ENCODE measurements at regions not wholly inside any gene's neighbourhood (a gene's known extent, or its start where the extent isn't known, plus 50 kb on each side); places are given as distances from the start of the nearest gene placed in this dataset.

DNA sequence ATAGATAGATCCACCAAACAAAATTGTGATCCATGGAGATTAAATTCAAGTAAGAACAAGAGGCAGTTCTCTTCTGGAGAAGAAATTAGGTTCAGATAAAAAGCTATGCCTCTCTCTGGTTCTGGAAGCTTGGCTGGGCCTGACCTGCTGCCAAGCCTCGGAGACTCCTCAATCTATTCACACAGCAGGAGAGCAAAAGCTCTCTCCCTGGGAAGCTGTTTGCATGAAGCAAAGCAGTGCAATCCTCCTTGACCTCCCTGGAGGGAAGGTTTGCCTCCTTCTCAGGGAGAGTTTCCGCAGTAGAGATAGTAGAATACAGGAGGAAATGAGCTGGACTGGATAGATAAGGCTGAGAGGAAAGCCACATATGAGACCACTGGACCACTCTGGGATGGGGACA is 78.1 kb upstream of the GNAO1 start:
- H3K9me3 ChIP-seq = no peaks in the 10 kb centered on the region
- no peak for DNase-seq
- no peak overlapping the region for H3K9ac ChIP-seq (ENCODE audit: low read depth in 2 of 2, low read length in 2 of 2)
- no peaks in the 10 kb centered on the region for H3K27me3 ChIP-seq
- intact Hi-C loops (cut with DNase I) = no loop called here
- H3K36me3 ChIP-seq = no peaks in the 10 kb centered on the region
- H3K4me1 ChIP-seq = no peaks in the 10 kb centered on the region
- H3K27ac ChIP-seq = no peak overlapping the region
- H3K4me3 ChIP-seq = no peak overlapping the region
- TF ChIP-seq, protein P1, sequence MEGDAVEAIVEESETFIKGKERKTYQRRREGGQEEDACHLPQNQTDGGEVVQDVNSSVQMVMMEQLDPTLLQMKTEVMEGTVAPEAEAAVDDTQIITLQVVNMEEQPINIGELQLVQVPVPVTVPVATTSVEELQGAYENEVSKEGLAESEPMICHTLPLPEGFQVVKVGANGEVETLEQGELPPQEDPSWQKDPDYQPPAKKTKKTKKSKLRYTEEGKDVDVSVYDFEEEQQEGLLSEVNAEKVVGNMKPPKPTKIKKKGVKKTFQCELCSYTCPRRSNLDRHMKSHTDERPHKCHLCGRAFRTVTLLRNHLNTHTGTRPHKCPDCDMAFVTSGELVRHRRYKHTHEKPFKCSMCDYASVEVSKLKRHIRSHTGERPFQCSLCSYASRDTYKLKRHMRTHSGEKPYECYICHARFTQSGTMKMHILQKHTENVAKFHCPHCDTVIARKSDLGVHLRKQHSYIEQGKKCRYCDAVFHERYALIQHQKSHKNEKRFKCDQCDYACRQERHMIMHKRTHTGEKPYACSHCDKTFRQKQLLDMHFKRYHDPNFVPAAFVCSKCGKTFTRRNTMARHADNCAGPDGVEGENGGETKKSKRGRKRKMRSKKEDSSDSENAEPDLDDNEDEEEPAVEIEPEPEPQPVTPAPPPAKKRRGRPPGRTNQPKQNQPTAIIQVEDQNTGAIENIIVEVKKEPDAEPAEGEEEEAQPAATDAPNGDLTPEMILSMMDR (IDR thresholded peaks at IDR 0.05) = no peak

DNA sequence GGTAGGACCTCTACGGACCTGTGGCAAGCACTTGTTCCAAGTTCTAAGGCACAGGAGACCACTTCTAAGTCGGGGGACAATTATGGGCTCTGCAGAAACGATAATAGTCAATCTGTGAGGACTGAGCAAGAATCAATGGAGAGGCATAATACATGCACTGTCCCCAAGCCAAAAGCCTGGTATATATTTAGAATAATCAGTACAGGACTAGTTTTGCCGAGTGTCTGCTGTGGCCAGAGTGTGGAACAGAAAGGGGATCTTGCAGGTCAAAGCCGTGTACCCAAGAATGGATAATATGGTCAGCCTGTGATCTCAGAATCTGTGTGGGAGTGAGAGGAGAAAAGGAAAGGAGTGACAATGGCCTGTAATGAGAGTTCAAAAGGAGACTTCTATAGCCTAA is 80.2 kb upstream of the GNAO1 start:
- H3K9me3 ChIP-seq = no peaks in the 10 kb centered on the region
- no peak overlapping the region for H3K4me3 ChIP-seq
- DNase-seq = no peak
- no peak overlapping the region for H3K9ac ChIP-seq (ENCODE audit: low read depth in 2 of 2, low read length in 2 of 2)
- H3K4me1 ChIP-seq = no peaks in the 10 kb centered on the region
- intact Hi-C loops (cut with DNase I) = no loop called here
- TF ChIP-seq, protein P1 (IDR thresholded peaks at IDR 0.05) = no peak
- no peaks in the 10 kb centered on the region for H3K27me3 ChIP-seq
- H3K27ac ChIP-seq = no peak overlapping the region
- no peaks in the 10 kb centered on the region for H3K36me3 ChIP-seq

DNA sequence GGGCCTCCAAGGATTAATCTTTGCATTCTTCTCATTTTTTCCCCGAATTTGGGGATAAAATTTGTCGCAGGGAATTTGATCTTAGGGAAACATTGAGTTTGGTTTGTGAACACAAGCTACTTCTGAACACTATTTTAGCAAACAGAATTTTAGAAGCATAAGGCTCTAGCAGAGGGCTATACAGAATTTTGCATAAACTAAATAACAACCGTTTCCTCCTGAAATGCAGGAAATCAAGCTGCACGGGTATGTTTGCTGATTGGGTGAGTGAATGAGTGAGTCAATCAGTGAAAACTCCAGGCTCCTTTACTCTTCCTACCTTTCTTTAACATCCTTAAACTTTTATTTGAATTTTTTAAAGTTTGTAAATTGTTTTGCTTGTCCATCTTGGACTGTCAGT is 81.3 kb upstream of the GNAO1 start:
- Histone ChIP-seq H3K9ac (ENCODE audit: low read depth in 2 of 2, low read length in 2 of 2) (no peak overlapping the region), H3K9me3 (no peaks in the 10 kb centered on the region), H3K27ac (no peak overlapping the region), H3K4me1 (no peaks in the 10 kb centered on the region), H3K4me3 (no peak overlapping the region), H3K36me3 (no peaks in the 10 kb centered on the region), H3K27me3 (no peaks in the 10 kb centered on the region)
- TF ChIP-seq, protein P1 (IDR thresholded peaks at IDR 0.05) = no peak
- DNase-seq = no peak
- intact Hi-C loops (cut with DNase I) = no loop called here

- DNase-seq = no peak
- intact Hi-C loops (cut with DNase I) = no loop called here
- no peaks in the 10 kb centered on the region for H3K4me1 ChIP-seq
- H3K9ac ChIP-seq (ENCODE audit: low read depth in 2 of 2, low read length in 2 of 2) = no peak overlapping the region
- H3K36me3 ChIP-seq = no peaks in the 10 kb centered on the region
- H3K9me3 ChIP-seq = no peaks in the 10 kb centered on the region
- H3K27me3 ChIP-seq = no peaks in the 10 kb centered on the region
- no peak overlapping the region for H3K27ac ChIP-seq
- TF ChIP-seq, protein P1 (IDR thresholded peaks at IDR 0.05) = no peak
- no peak overlapping the region for H3K4me3 ChIP-seq
Observed at GRCh38 chr16:56109205-56109604, 82.1 kb upstream of the GNAO1 start.

DNA sequence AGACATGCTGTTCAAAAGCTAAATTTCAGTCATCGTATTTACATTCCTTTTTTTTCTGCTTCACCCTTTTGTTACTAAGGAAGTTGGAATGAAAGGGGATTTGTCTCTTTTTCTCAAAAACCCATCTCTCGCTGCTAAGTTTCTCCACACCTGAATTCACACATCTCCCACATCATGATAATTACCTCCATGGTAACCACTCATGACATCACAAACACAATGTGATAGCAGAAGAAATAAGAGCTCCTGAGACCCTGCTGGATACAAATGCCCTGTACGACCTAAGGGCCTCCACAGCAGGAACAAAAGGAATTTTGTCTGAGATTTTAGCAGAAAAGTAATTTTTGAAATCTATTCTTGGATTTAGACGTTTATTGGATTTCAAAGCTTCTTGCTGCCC is 82.6 kb upstream of the GNAO1 start:
- intact Hi-C loops (cut with DNase I) = no loop called here
- Histone ChIP-seq H3K27me3 (no peaks in the 10 kb centered on the region), H3K4me3 (no peak overlapping the region), H3K4me1 (no peaks in the 10 kb centered on the region), H3K9ac (ENCODE audit: low read depth in 2 of 2, low read length in 2 of 2) (no peak overlapping the region), H3K9me3 (no peaks in the 10 kb centered on the region), H3K27ac (no peak overlapping the region), H3K36me3 (no peaks in the 10 kb centered on the region)
- TF ChIP-seq, protein P1 (IDR thresholded peaks at IDR 0.05) = no peak
- no peak for DNase-seq

DNA sequence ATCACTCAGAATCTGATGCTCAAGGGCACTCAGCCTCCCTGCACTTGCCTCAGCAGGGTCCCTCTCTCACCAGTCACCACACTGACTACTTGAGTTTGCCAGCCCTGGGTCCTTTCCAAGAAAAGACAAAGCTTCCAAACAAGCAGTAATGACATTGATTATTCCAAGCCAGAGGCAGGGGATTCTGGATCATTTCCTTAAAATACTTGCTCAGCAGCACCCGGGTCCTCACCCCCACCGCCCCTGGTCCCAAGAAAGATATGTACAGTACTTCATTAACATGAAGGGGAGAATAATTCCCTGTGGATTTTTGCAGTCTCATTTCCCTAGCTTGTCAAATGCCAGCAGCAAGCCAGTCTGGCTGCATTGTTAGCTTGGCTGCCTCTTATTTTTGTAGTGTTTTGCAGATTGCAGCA is 83.2 kb upstream of the GNAO1 start:
- Histone ChIP-seq H3K4me3 (no peak overlapping the region), H3K27ac (no peak overlapping the region), H3K9ac (ENCODE audit: low read depth in 2 of 2, low read length in 2 of 2) (no peak overlapping the region), H3K27me3 (no peaks in the 10 kb centered on the region), H3K36me3 (no peaks in the 10 kb centered on the region), H3K9me3 (no peaks in the 10 kb centered on the region), H3K4me1 (no peaks in the 10 kb centered on the region)
- DNase-seq = no peak
- intact Hi-C loops (cut with DNase I) = no loop called here
- TF ChIP-seq, protein P1 (IDR thresholded peaks at IDR 0.05) = no peak

Measured in colonic mucosa (tissue), 4 donors.